ENCODE measurements at regions not wholly inside any gene's neighbourhood (a gene's known extent, or its start where the extent isn't known, plus 50 kb on each side); places are given as distances from the start of the nearest gene placed in this dataset.

DNA sequence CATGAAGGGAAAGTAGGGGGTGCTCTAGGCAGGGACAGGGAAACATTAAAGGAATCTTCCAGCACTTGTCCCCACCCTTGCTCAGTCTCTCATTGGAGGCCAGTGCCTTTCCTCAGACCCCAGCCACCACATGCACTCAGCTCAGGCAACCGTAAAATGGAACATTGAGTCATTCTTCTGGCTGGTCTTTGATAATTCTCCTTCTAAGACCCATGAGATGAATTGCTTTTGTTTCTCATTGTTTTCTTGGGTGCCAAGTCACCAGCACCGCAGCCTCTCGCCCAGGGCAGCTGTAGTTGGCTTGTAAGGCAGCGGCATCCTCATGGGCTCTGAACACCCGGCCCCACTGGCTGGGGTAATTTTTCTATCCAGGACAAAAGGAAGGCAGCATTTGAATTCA is 108.2 kb downstream of the PHETA1 start:
- in situ Hi-C loops (cut with MboI), result no loop called here
- ChIA-PET RAD21 (ENCODE audit: unreplicated experiment) (no interaction called here), POLR2A (no interaction called here), CTCF (no interaction called here), SMC1A (ENCODE audit: uncharacterized antibody, unreplicated experiment) (no interaction called here)
- 59% methylated on average over 5 of the region's 5 CpGs for WGBS (ENCODE audit: insufficient coverage, insufficient replicate concordance, low lambda C conversion rate, missing lambda C conversion rate)
- BruUV-seq (replicated peaks), result no TSS peak
- no peak overlapping the region for H3K27ac ChIP-seq (ENCODE audit: control insufficient read depth, insufficient read depth)
- FAIRE-seq (no peak), DNase-seq (ENCODE audit: low read depth, low spot score) (no peak), ATAC-seq (no peak)
- H3K4me2 ChIP-seq (ENCODE audit: control insufficient read depth, insufficient read depth), result no peak overlapping the region
- H4K20me1 ChIP-seq (ENCODE audit: control insufficient read depth, insufficient read depth), result no peaks in the 10 kb centered on the region
- no peak overlapping the region for H2AFZ ChIP-seq (ENCODE audit: control insufficient read depth, low read depth, low read length)
- H3K4me1 ChIP-seq (ENCODE audit: control insufficient read depth, insufficient read depth, low read length), result no peaks in the 10 kb centered on the region
- H3K36me3 ChIP-seq (ENCODE audit: control insufficient read depth in 2 of 2, insufficient read depth in 2 of 2, low read length in 1 of 2), result no peaks in the 10 kb centered on the region
- no peaks in the 10 kb centered on the region for H3K27me3 ChIP-seq (replicated peaks in 1 of 2; ENCODE audit: control insufficient read depth in 2 of 2, insufficient read depth in 2 of 2, low read length in 1 of 2)
- H3K9ac ChIP-seq (ENCODE audit: control insufficient read depth, insufficient read depth, low read length), result no peak overlapping the region
- no peak for TF ChIP-seq STAT1 (conservative IDR thresholded peaks at IDR 0.05)
- TF ChIP-seq HDGF (IDR thresholded peaks at IDR 0.05), result no peak
- no peak for TF ChIP-seq POU2F2 (IDR thresholded peaks at IDR 0.05; ENCODE audit: borderline replicate concordance, low read depth, low read length)
- TF ChIP-seq, protein P1, sequence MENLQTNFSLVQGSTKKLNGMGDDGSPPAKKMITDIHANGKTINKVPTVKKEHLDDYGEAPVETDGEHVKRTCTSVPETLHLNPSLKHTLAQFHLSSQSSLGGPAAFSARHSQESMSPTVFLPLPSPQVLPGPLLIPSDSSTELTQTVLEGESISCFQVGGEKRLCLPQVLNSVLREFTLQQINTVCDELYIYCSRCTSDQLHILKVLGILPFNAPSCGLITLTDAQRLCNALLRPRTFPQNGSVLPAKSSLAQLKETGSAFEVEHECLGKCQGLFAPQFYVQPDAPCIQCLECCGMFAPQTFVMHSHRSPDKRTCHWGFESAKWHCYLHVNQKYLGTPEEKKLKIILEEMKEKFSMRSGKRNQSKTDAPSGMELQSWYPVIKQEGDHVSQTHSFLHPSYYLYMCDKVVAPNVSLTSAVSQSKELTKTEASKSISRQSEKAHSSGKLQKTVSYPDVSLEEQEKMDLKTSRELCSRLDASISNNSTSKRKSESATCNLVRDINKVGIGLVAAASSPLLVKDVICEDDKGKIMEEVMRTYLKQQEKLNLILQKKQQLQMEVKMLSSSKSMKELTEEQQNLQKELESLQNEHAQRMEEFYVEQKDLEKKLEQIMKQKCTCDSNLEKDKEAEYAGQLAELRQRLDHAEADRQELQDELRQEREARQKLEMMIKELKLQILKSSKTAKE (IDR thresholded peaks at IDR 0.05; ENCODE audit: low read depth, poor library complexity, severe bottlenecking), result no peak
- no peak for TF ChIP-seq IKZF2 (IDR thresholded peaks at IDR 0.05)
- TF ChIP-seq SUPT20H (IDR thresholded peaks at IDR 0.05; ENCODE audit: borderline replicate concordance, control insufficient read depth, low read depth, low read length), result no peak
- no peak for TF ChIP-seq RAD51 (IDR thresholded peaks at IDR 0.05)
- TF ChIP-seq WRNIP1 (IDR thresholded peaks at IDR 0.05; ENCODE audit: borderline replicate concordance, low read depth, low read length), result no peak
- no peak for TF ChIP-seq PML (IDR thresholded peaks at IDR 0.05; ENCODE audit: low read length)
- no peak for TF ChIP-seq BRCA1 (IDR thresholded peaks at IDR 0.05; ENCODE audit: low read depth, low read length)
- TF ChIP-seq CREB1 (IDR thresholded peaks at IDR 0.05; ENCODE audit: low read depth), result no peak
- TF ChIP-seq FOXK2 (IDR thresholded peaks at IDR 0.05), result no peak
- no peak for TF ChIP-seq JUNB (IDR thresholded peaks at IDR 0.05)
- TF ChIP-seq, protein P2, sequence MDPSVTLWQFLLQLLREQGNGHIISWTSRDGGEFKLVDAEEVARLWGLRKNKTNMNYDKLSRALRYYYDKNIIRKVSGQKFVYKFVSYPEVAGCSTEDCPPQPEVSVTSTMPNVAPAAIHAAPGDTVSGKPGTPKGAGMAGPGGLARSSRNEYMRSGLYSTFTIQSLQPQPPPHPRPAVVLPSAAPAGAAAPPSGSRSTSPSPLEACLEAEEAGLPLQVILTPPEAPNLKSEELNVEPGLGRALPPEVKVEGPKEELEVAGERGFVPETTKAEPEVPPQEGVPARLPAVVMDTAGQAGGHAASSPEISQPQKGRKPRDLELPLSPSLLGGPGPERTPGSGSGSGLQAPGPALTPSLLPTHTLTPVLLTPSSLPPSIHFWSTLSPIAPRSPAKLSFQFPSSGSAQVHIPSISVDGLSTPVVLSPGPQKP (IDR thresholded peaks at IDR 0.05; ENCODE audit: low read depth, low read length), result no peak
- TF ChIP-seq NR2F1 (conservative IDR thresholded peaks at IDR 0.05), result no peak
- TF ChIP-seq TARDBP (IDR thresholded peaks at IDR 0.05; ENCODE audit: borderline replicate concordance), result no peak
- no peak for TF ChIP-seq MXI1 (IDR thresholded peaks at IDR 0.05; ENCODE audit: low read depth, low read length)
- intact Hi-C loops (cut with micrococcal nuclease; ENCODE audit: unreplicated experiment), result no loop called here
- H3K79me2 ChIP-seq (ENCODE audit: control insufficient read depth, insufficient read depth, low read length), result no peaks in the 10 kb centered on the region
- no peak overlapping the region for H3K4me3 ChIP-seq
- H3K9me3 ChIP-seq (replicated peaks; ENCODE audit: control insufficient read depth, insufficient read depth, low read length), result no peaks in the 10 kb centered on the region
